IMR-90 (cell line): ENCODE measurements at regions not wholly inside any gene's neighbourhood (a gene's known extent, or its start where the extent isn't known, plus 50 kb on each side); places are given as distances from the start of the nearest gene placed in this dataset.

Experiments used
- ATAC-seq: fragments of 200-7000 bp; cut with Tn5 transposase; 2 replicates; pipeline ENCODE4 v1.9.1; 2020; ENCODE audit warnings: low read depth, mild to moderate bottlenecking, moderate library complexity
- BruUV-seq: library from RNA; stranded (reverse); fragments of 400-500 nt; replicated peaks from 2 replicates; lab custom pipeline; 2021; lab: Mats Ljungman, UMichigan
- CTCF ChIA-PET: fragments of 300-600 bp; formaldehyde crosslinking; extraction: SDS; loops from one replicate; lab custom pipeline; 2021; ENCODE audit warnings: antibody characterized with exemption; lab: Yijun Ruan, JAX
- POLR2A ChIA-PET: fragments of 300-600 bp; sonication (Branson Sonifier 250); formaldehyde crosslinking; loops from one replicate; lab custom pipeline; 2022; ENCODE audit warnings: antibody characterized with exemption; ENCODE audit not compliant: unreplicated experiment; lab: Charles Lee
- DNase-seq: peaks from one replicate; pipeline ENCODE4 v3.0.0; 2013
- H2AFZ ChIP-seq: replicated peaks from 2 replicates; pipeline ENCODE3; 2013; ENCODE audit warnings: low read length, mild to moderate bottlenecking; ENCODE audit not compliant: poor library complexity
- H2AK5ac ChIP-seq: 2 replicates; pipeline ENCODE4 v1.6.1; 2013; ENCODE audit warnings: low read depth, low read length, inconsistent platforms
- H2AK9ac ChIP-seq: replicated peaks from 2 replicates; pipeline ENCODE3; 2013; ENCODE audit warnings: mild to moderate bottlenecking, low read depth, low read length, moderate library complexity; ENCODE audit not compliant: poor library complexity
- H2BK120ac ChIP-seq: 2 replicates; pipeline ENCODE4 v1.6.1; 2013; ENCODE audit warnings: low read depth, low read length, inconsistent platforms
- H2BK15ac ChIP-seq: 3 replicates; pipeline ENCODE4 v1.6.1; 2013; ENCODE audit warnings: low read depth, low read length, inconsistent platforms
- H2BK20ac ChIP-seq: 2 replicates; pipeline ENCODE4 v1.6.1; 2013; ENCODE audit warnings: low read depth, mild to moderate bottlenecking, inconsistent platforms, low read length, moderate library complexity
- H2BK5ac ChIP-seq: 2 replicates; pipeline ENCODE4 v1.6.1; 2013; ENCODE audit warnings: mild to moderate bottlenecking, low read depth, low read length, inconsistent platforms; ENCODE audit not compliant: poor library complexity, severe bottlenecking
- H3K14ac ChIP-seq: replicated peaks from 2 replicates; pipeline ENCODE4 v1.6.1; 2013; ENCODE audit warnings: low read depth, low read length, inconsistent platforms
- H3K18ac ChIP-seq: 2 replicates; pipeline ENCODE4 v1.6.1; 2013; ENCODE audit warnings: low read depth, low read length, control low read depth
- H3K23ac ChIP-seq: 2 replicates; pipeline ENCODE4 v1.6.1; 2013; ENCODE audit warnings: low read depth, low read length, inconsistent platforms
- H3K27ac ChIP-seq: 2 replicates; pipeline ENCODE4 v1.5.1; 2013; ENCODE audit warnings: mild to moderate bottlenecking, control low read depth, low read length; ENCODE audit not compliant: insufficient read depth
- H3K27me3 ChIP-seq: 2 replicates; pipeline ENCODE4 v1.6.1; 2013; ENCODE audit warnings: low read length; ENCODE audit not compliant: control insufficient read depth, insufficient read depth
- H3K36me3 ChIP-seq: 2 replicates; pipeline ENCODE4 v1.6.1; 2013; ENCODE audit warnings: low read length, mixed read lengths; ENCODE audit not compliant: control insufficient read depth, insufficient read depth
- H3K4ac ChIP-seq: 2 replicates; pipeline ENCODE4 v1.6.1; 2013; ENCODE audit warnings: low read depth, low read length, inconsistent platforms
- H3K4me1 ChIP-seq: 2 replicates; pipeline ENCODE4 v1.6.1; 2013; ENCODE audit warnings: low read length, mixed read lengths; ENCODE audit not compliant: control insufficient read depth, insufficient read depth
- H3K4me2 ChIP-seq: 2 replicates; pipeline ENCODE4 v1.6.1; 2013; ENCODE audit warnings: low read depth, mild to moderate bottlenecking, control low read depth, low read length, moderate library complexity
- H3K4me3 ChIP-seq: 2 replicates; pipeline ENCODE4 v1.5.1; 2013; ENCODE audit warnings: low read depth, mild to moderate bottlenecking, control low read depth, low read length, moderate library complexity; ENCODE audit not compliant: insufficient read depth
- H3K56ac ChIP-seq: 2 replicates; pipeline ENCODE4 v1.6.1; 2013; ENCODE audit warnings: low read length, inconsistent platforms; ENCODE audit not compliant: insufficient read depth; ENCODE audit errors: extremely low read depth
- H3K79me1 ChIP-seq, 2 experiments: 2 replicates each; pipeline ENCODE4 v1.6.1; 2013; ENCODE audit warnings: low read length in 2 of 2, inconsistent platforms in 1 of 2, low read depth in 1 of 2
- H3K9ac ChIP-seq: 2 replicates; pipeline ENCODE4 v1.6.1; 2013; ENCODE audit warnings: low read depth, low read length, control low read depth
- H3K9me1 ChIP-seq: 2 replicates; pipeline ENCODE4 v1.6.1; 2013; ENCODE audit warnings: low read length, inconsistent platforms; ENCODE audit not compliant: insufficient read depth
- H3K9me3 ChIP-seq: 2 replicates; pipeline ENCODE4 v1.6.1; 2013; ENCODE audit warnings: low read length; ENCODE audit not compliant: control insufficient read depth, insufficient read depth
- H4K20me1 ChIP-seq: 2 replicates; pipeline ENCODE4 v1.6.1; 2013; ENCODE audit warnings: low read length, inconsistent platforms; ENCODE audit not compliant: insufficient read depth
- H4K5ac ChIP-seq: 2 replicates; pipeline ENCODE4 v1.6.1; 2013; ENCODE audit warnings: mild to moderate bottlenecking, low read depth, low read length, control low read depth
- H4K8ac ChIP-seq, 2 experiments: 2 replicates each; pipeline ENCODE4 v1.6.1; 2013; ENCODE audit warnings: low read depth in 2 of 2, low read length in 2 of 2, control low read depth in 1 of 2, inconsistent platforms in 1 of 2
- H4K91ac ChIP-seq: 2 replicates; pipeline ENCODE4 v1.6.1; 2013; ENCODE audit warnings: low read depth, low read length, inconsistent platforms; ENCODE audit not compliant: insufficient read depth
- BHLHE40 ChIP-seq: fragments of 150-350 bp; IDR thresholded peaks from 2 replicates; pipeline ENCODE4 v1.6.1; 2016; ENCODE audit warnings: mild to moderate bottlenecking, low read depth, low read length
- CHD1 ChIP-seq: IDR thresholded peaks from 2 replicates; pipeline ENCODE4 v1.6.1; 2012; ENCODE audit warnings: low read depth, low read length, improper control_type of control experiment
- ELK1 ChIP-seq: fragments of 150-350 bp; IDR thresholded peaks from 2 replicates; pipeline ENCODE4 v1.6.1; 2016; ENCODE audit warnings: low read depth, mild to moderate bottlenecking, low read length, moderate library complexity, borderline replicate concordance
- FOS ChIP-seq: fragments of 150-350 bp; IDR thresholded peaks from 2 replicates; pipeline ENCODE4 v1.6.1; 2016; ENCODE audit warnings: low read depth, low read length
- MAFK ChIP-seq: IDR thresholded peaks from 2 replicates; pipeline ENCODE4 v1.6.1; 2012; ENCODE audit warnings: low read depth, low read length, improper control_type of control experiment
- MAZ ChIP-seq: IDR thresholded peaks from 2 replicates; pipeline ENCODE4 v1.6.1; 2012; ENCODE audit warnings: low read depth, mild to moderate bottlenecking, low read length, improper control_type of control experiment, moderate library complexity, borderline replicate concordance
- MXI1 ChIP-seq: IDR thresholded peaks from 2 replicates; pipeline ENCODE4 v1.6.1; 2012; ENCODE audit warnings: low read depth, mild to moderate bottlenecking, low read length, moderate library complexity, borderline replicate concordance
- NFE2L2 ChIP-seq: fragments of 150-350 bp; IDR thresholded peaks from 2 replicates; pipeline ENCODE4 v1.6.1; 2016; ENCODE audit warnings: low read depth, mild to moderate bottlenecking, low read length
- POLR2A ChIP-seq: IDR thresholded peaks from 2 replicates; pipeline ENCODE4 v1.6.1; 2012; ENCODE audit warnings: mild to moderate bottlenecking, low read depth, low read length
- RCOR1 ChIP-seq: IDR thresholded peaks from 2 replicates; pipeline ENCODE4 v1.6.1; 2012; ENCODE audit warnings: mild to moderate bottlenecking, low read length, improper control_type of control experiment; ENCODE audit not compliant: insufficient replicate concordance
- RFX5 ChIP-seq: IDR thresholded peaks from 2 replicates; pipeline ENCODE4 v1.8.0; 2012; ENCODE audit warnings: low read depth, mild to moderate bottlenecking, low read length, moderate library complexity
- SMC3 ChIP-seq: fragments of 150-350 bp; IDR thresholded peaks from 2 replicates; pipeline ENCODE4 v1.6.1; 2016; ENCODE audit warnings: low read depth, mild to moderate bottlenecking, antibody characterized with exemption, low read length, moderate library complexity
- USF2 ChIP-seq: fragments of 150-350 bp; IDR thresholded peaks from 2 replicates; pipeline ENCODE4 v1.6.1; 2017; ENCODE audit warnings: mild to moderate bottlenecking, antibody characterized with exemption, low read length, low read depth
- dilution Hi-C: fragments of 300-500 bp; cut with HindIII; formaldehyde crosslinking; loops from one replicate; pipeline ENCODE4 v1.14.3; 2018; ENCODE audit warnings: low sequenced_read_pairs; ENCODE audit not compliant: unreplicated experiment
- in situ Hi-C: fragments of 300-500 bp; cut with MboI; formaldehyde crosslinking; loops from 3 replicates; pipeline ENCODE4 v1.14.3; 2019; ENCODE audit warnings: low sequenced_read_pairs, inconsistent platforms, mixed read lengths
- intact Hi-C: fragments of 100-400 bp; cut with micrococcal nuclease; formaldehyde crosslinking; loops from 2 replicates; pipeline ENCODE4 v1.10.0; 2022
- TF ChIP-seq, protein P1 (sequence below): conservative IDR thresholded peaks from 2 replicates; pipeline ENCODE4 v1.5.1; 2012; ENCODE audit warnings: mild to moderate bottlenecking, low read depth, low read length, improper control_type of control experiment

- Histone ChIP-seq H4K20me1 (no peaks in the 10 kb centered on the region), H3K4me2 (no peak overlapping the region), H3K79me1 (no peaks in the 10 kb centered on the region), H3K36me3 (no peaks in the 10 kb centered on the region), H3K4me3 (no peak overlapping the region), H2BK5ac (no peak overlapping the region), H2BK20ac (no peak overlapping the region), H4K91ac (no peak overlapping the region), H3K27me3 (no peaks in the 10 kb centered on the region), H3K27ac (no peak overlapping the region), H3K9me1 (no peaks in the 10 kb centered on the region), H2BK15ac (no peak overlapping the region), H3K23ac (no peak overlapping the region), H3K4me1 (no peaks in the 10 kb centered on the region), H3K56ac (no peak overlapping the region), H3K18ac (no peak overlapping the region), H3K9me3 (no peaks in the 10 kb centered on the region), H3K14ac (no peak overlapping the region), H3K4ac (no peak overlapping the region), H4K5ac (no peak overlapping the region), H3K9ac (no peak overlapping the region), H2BK120ac (no peak overlapping the region), H2AK5ac (no peak overlapping the region), H2AK9ac (no peak overlapping the region), H4K8ac (no peak overlapping the region), H2AFZ (no peak overlapping the region)
- POLR2A ChIA-PET = no interaction called here
- in situ Hi-C loops = no loop called here
- dilution Hi-C loops = no loop called here
- DNase-seq (peak; percentile 4), ATAC-seq (no peak)
- no peak for TF ChIP-seq BHLHE40
- no peak for TF ChIP-seq RFX5
- no peak for TF ChIP-seq RCOR1
- TF ChIP-seq FOS = no peak
- TF ChIP-seq ELK1 = no peak
- TF ChIP-seq MXI1 = no peak
- no peak for TF ChIP-seq NFE2L2
- TF ChIP-seq SMC3 = no peak
- TF ChIP-seq MAFK = no peak
- TF ChIP-seq USF2 = no peak
- no peak for TF ChIP-seq CHD1
- TF ChIP-seq MAZ = no peak
- TF ChIP-seq, protein P1, sequence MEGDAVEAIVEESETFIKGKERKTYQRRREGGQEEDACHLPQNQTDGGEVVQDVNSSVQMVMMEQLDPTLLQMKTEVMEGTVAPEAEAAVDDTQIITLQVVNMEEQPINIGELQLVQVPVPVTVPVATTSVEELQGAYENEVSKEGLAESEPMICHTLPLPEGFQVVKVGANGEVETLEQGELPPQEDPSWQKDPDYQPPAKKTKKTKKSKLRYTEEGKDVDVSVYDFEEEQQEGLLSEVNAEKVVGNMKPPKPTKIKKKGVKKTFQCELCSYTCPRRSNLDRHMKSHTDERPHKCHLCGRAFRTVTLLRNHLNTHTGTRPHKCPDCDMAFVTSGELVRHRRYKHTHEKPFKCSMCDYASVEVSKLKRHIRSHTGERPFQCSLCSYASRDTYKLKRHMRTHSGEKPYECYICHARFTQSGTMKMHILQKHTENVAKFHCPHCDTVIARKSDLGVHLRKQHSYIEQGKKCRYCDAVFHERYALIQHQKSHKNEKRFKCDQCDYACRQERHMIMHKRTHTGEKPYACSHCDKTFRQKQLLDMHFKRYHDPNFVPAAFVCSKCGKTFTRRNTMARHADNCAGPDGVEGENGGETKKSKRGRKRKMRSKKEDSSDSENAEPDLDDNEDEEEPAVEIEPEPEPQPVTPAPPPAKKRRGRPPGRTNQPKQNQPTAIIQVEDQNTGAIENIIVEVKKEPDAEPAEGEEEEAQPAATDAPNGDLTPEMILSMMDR = no peak
- TF ChIP-seq POLR2A = no peak
- intact Hi-C loops = no loop called here
- CTCF ChIA-PET = no interaction called here
- no TSS peak for BruUV-seq
Observed at GRCh38 chr18:39558658-39559057, 1993.1 kb upstream of the CELF4 start.
